ENCODE measurements at regions not wholly inside any gene's neighbourhood (a gene's known extent, or its start where the extent isn't known, plus 50 kb on each side); places are given as distances from the start of the nearest gene placed in this dataset.
"Not testable (repeated sequence)": the region's sequence is repeated elsewhere in the genome, so short reads cannot be mapped to it uniquely, and the experiment has no call there.

GRCh38 chr2:111533557-111534247 lies 350.3 kb downstream of the ANAPC1 start:
- not testable (repeated sequence) for DNase-seq (ENCODE audit: low read depth, low spot score); H3K4me3 Mint-ChIP-seq; H3K36me3 Mint-ChIP-seq (ENCODE audit: low read depth); H3K27me3 Mint-ChIP-seq (ENCODE audit: low read depth); H3K27ac Mint-ChIP-seq (ENCODE audit: unreplicated experiment); H3K9me3 Mint-ChIP-seq
- peaks cover 26% of the 10 kb centered on the region for H3K4me1 Mint-ChIP-seq

GRCh38 chr2:111534910-111535352 lies 349.1 kb downstream of the ANAPC1 start:
- no peaks in the 10 kb centered on the region for H3K36me3 Mint-ChIP-seq (ENCODE audit: low read depth)
- no peak for TF ChIP-seq CTCF (conservative IDR thresholded peaks at IDR 0.05)
- H3K4me1 Mint-ChIP-seq = peaks cover 26% of the 10 kb centered on the region
- no peaks in the 10 kb centered on the region for H3K27me3 Mint-ChIP-seq (ENCODE audit: low read depth)
- peaks cover 7% of the 10 kb centered on the region for H3K9me3 Mint-ChIP-seq
- DNase-seq (ENCODE audit: low read depth, low spot score) = no peak
- no peak overlapping the region for H3K4me3 Mint-ChIP-seq
- H3K27ac Mint-ChIP-seq (ENCODE audit: unreplicated experiment) = peak overlapping the region; percentile 39

- Mint-ChIP-seq H3K4me1 (peaks cover 26% of the 10 kb centered on the region), H3K9me3 (peaks cover 7% of the 10 kb centered on the region), H3K36me3 (ENCODE audit: low read depth) (no peaks in the 10 kb centered on the region), H3K27me3 (ENCODE audit: low read depth) (no peaks in the 10 kb centered on the region), H3K27ac (ENCODE audit: unreplicated experiment) (no peak overlapping the region), H3K4me3 (no peak overlapping the region)
- no peak for DNase-seq (ENCODE audit: low read depth, low spot score)
- TF ChIP-seq CTCF (conservative IDR thresholded peaks at IDR 0.05) = no peak
Observed at GRCh38 chr2:111535404-111535803, 348.6 kb downstream of the ANAPC1 start.

- no peak for TF ChIP-seq CTCF (conservative IDR thresholded peaks at IDR 0.05)
- H3K27me3 Mint-ChIP-seq (ENCODE audit: low read depth) = no peaks in the 10 kb centered on the region
- H3K36me3 Mint-ChIP-seq (ENCODE audit: low read depth) = no peaks in the 10 kb centered on the region
- H3K4me1 Mint-ChIP-seq = peaks cover 26% of the 10 kb centered on the region
- DNase-seq (ENCODE audit: low read depth, low spot score) = no peak
- H3K4me3 Mint-ChIP-seq = no peak overlapping the region
- H3K27ac Mint-ChIP-seq (ENCODE audit: unreplicated experiment) = no peak overlapping the region
- H3K9me3 Mint-ChIP-seq = peaks cover 7% of the 10 kb centered on the region
Observed at GRCh38 chr2:111537078-111537655, 346.8 kb downstream of the ANAPC1 start.

- not testable (repeated sequence) for H3K9me3 Mint-ChIP-seq; H3K36me3 Mint-ChIP-seq (ENCODE audit: low read depth); H3K27ac Mint-ChIP-seq (ENCODE audit: unreplicated experiment); H3K27me3 Mint-ChIP-seq (ENCODE audit: low read depth); H3K4me3 Mint-ChIP-seq; DNase-seq (ENCODE audit: low read depth, low spot score)
- H3K4me1 Mint-ChIP-seq = peaks cover 13% of the 10 kb centered on the region
Observed at GRCh38 chr2:111539991-111540390, 344.0 kb downstream of the ANAPC1 start.

- not testable (repeated sequence) for H3K4me1 Mint-ChIP-seq; H3K27me3 Mint-ChIP-seq (ENCODE audit: low read depth); H3K27ac Mint-ChIP-seq (ENCODE audit: unreplicated experiment); H3K4me3 Mint-ChIP-seq; DNase-seq (ENCODE audit: low read depth, low spot score); H3K9me3 Mint-ChIP-seq; H3K36me3 Mint-ChIP-seq (ENCODE audit: low read depth)
Observed at GRCh38 chr2:111542120-111542774, 341.7 kb downstream of the ANAPC1 start.

- H3K27ac Mint-ChIP-seq (ENCODE audit: unreplicated experiment); DNase-seq (ENCODE audit: low read depth, low spot score); H3K4me1 Mint-ChIP-seq; H3K27me3 Mint-ChIP-seq (ENCODE audit: low read depth); H3K9me3 Mint-ChIP-seq; H3K36me3 Mint-ChIP-seq (ENCODE audit: low read depth); H3K4me3 Mint-ChIP-seq: not testable (repeated sequence)
Observed at GRCh38 chr2:111544006-111544405, 340.0 kb downstream of the ANAPC1 start.

- H3K4me1 Mint-ChIP-seq; H3K27ac Mint-ChIP-seq (ENCODE audit: unreplicated experiment); H3K36me3 Mint-ChIP-seq (ENCODE audit: low read depth); H3K9me3 Mint-ChIP-seq; H3K27me3 Mint-ChIP-seq (ENCODE audit: low read depth); DNase-seq (ENCODE audit: low read depth, low spot score); H3K4me3 Mint-ChIP-seq: not testable (repeated sequence)
Observed at GRCh38 chr2:111545723-111546431, 338.1 kb downstream of the ANAPC1 start.

GRCh38 chr2:111546578-111546977 lies 337.4 kb downstream of the ANAPC1 start:
- not testable (repeated sequence) for H3K27me3 Mint-ChIP-seq (ENCODE audit: low read depth); H3K27ac Mint-ChIP-seq (ENCODE audit: unreplicated experiment); DNase-seq (ENCODE audit: low read depth, low spot score); H3K4me3 Mint-ChIP-seq; H3K36me3 Mint-ChIP-seq (ENCODE audit: low read depth); H3K4me1 Mint-ChIP-seq; H3K9me3 Mint-ChIP-seq

- H3K4me3 Mint-ChIP-seq; DNase-seq (ENCODE audit: low read depth, low spot score); H3K4me1 Mint-ChIP-seq; H3K27me3 Mint-ChIP-seq (ENCODE audit: low read depth); H3K27ac Mint-ChIP-seq (ENCODE audit: unreplicated experiment); H3K9me3 Mint-ChIP-seq; H3K36me3 Mint-ChIP-seq (ENCODE audit: low read depth): not testable (repeated sequence)
Observed at GRCh38 chr2:111549174-111549573, 334.8 kb downstream of the ANAPC1 start.

Data from neural crest cell (in vitro differentiated cells).